Astrocyte of the cerebellum (primary cell): ENCODE measurements at regions not wholly inside any gene's neighbourhood (a gene's known extent, or its start where the extent isn't known, plus 50 kb on each side); places are given as distances from the start of the nearest gene placed in this dataset.

Experiments used
- DNase-seq: peaks from one replicate; pipeline ENCODE4 v3.0.0-alpha.2; 2011; ENCODE audit warnings: low read depth
- H3K4me3 ChIP-seq: 2 replicates; pipeline ENCODE4 v1.5.1; 2011; ENCODE audit warnings: mild to moderate bottlenecking, low read depth, low read length, moderate library complexity
- in situ Hi-C: cut with HindIII; loops from 2 replicates; pipeline ENCODE4 v1.10.0; 2017; ENCODE audit warnings: low sequenced_read_pairs
- TF ChIP-seq, protein P1 (sequence below): IDR thresholded peaks from 2 replicates; pipeline ENCODE4 v1.5.1; 2012; ENCODE audit warnings: low read length, low read depth, moderate library complexity, mild to moderate bottlenecking; ENCODE audit errors: missing control alignments

DNA sequence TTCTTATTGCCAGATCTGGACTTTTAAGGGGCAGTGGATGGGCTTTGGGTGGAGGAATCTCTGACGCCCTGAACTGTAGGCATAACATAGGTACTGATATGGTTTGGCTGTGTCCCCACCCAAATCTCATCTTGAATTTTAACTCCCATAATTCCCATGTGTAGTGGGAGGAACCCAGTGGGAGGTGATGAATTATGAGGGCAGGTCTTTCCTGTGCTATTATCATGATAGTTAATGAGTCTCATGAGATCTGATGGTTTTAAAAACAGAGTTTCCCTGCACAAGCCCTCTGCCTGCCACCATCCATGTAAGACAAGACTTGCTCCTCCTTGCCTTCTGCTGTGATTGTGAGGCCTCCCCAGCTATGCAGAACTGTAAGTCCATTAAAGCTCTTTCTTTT, 160.0 kb upstream of the CRY1 start:
- no peak for DNase-seq
- TF ChIP-seq, protein P1, sequence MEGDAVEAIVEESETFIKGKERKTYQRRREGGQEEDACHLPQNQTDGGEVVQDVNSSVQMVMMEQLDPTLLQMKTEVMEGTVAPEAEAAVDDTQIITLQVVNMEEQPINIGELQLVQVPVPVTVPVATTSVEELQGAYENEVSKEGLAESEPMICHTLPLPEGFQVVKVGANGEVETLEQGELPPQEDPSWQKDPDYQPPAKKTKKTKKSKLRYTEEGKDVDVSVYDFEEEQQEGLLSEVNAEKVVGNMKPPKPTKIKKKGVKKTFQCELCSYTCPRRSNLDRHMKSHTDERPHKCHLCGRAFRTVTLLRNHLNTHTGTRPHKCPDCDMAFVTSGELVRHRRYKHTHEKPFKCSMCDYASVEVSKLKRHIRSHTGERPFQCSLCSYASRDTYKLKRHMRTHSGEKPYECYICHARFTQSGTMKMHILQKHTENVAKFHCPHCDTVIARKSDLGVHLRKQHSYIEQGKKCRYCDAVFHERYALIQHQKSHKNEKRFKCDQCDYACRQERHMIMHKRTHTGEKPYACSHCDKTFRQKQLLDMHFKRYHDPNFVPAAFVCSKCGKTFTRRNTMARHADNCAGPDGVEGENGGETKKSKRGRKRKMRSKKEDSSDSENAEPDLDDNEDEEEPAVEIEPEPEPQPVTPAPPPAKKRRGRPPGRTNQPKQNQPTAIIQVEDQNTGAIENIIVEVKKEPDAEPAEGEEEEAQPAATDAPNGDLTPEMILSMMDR: no peak
- in situ Hi-C loops: no loop called here
- H3K4me3 ChIP-seq: no peak overlapping the region

DNA sequence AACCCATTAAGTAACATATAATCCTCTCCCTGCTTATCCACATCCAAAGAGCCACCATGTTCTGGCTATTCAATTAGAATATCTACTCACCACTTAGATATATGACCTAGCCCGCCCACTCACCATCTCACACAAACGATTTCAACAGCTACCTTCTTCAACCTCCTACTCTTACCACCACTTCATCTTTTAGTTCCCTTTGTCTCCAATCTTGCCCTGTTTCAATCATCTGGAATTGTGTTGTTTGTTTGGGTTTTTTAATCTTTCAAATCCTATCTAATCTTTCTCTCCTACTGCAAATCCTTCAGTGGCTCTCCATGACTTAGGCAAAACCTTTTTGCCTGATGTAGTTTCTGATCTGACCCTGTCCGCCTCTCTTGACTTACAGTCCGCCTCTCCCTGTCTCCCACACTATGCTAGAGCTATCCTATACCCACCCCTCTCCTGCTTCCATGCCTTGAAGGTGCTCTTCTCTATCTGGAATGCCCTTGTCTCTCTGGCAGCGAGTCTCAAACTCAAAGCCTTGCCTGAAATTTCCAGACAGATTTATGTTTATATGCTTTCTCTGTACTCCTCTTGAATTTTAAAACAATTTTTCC, 161.0 kb upstream of the CRY1 start:
- H3K4me3 ChIP-seq: no peak overlapping the region
- no peak for DNase-seq
- TF ChIP-seq, protein P1: no peak
- in situ Hi-C loops: no loop called here

GRCh38 chr12:107258780-107259179, 165.4 kb upstream of the CRY1 start:
- TF ChIP-seq, protein P1: no peak
- DNase-seq: no peak
- in situ Hi-C loops: no loop called here
- no peak overlapping the region for H3K4me3 ChIP-seq

GRCh38 chr12:107263980-107264379, 170.6 kb upstream of the CRY1 start:
- no peak for DNase-seq
- H3K4me3 ChIP-seq: no peak overlapping the region
- TF ChIP-seq, protein P1: no peak
- in situ Hi-C loops: no loop called here

GRCh38 chr12:107264667-107265066, 171.3 kb upstream of the CRY1 start:
- no peak for DNase-seq
- TF ChIP-seq, protein P1: no peak
- H3K4me3 ChIP-seq: no peak overlapping the region
- in situ Hi-C loops: no loop called here

DNA sequence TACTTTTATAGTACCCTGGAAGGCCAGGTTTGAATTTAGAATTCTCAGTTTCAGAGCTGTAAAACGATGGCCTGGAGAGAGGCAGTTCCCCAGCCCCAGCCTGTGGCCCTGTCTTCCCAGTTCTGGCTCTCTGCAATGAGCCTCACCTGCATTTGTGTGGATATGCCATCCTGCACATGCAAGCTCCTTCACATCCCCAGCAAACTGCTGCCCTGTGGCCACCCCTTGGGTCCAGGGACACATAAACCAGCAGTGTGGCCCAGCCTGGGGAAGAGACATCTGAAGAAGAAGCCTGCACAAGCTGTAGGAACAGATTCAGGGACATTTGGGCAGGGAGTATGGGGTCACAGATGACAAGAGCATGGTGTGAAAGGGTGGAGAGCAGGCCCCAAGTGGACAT, 174.3 kb upstream of the CRY1 start:
- in situ Hi-C loops: no loop called here
- TF ChIP-seq, protein P1: no peak
- no peak for DNase-seq
- H3K4me3 ChIP-seq: no peak overlapping the region
